GM12865 (cell line): ENCODE measurements at regions not wholly inside any gene's neighbourhood (a gene's known extent, or its start where the extent isn't known, plus 50 kb on each side); places are given as distances from the start of the nearest gene placed in this dataset.

Experiments
- DNase-seq: peaks from one replicate; pipeline ENCODE4 v3.0.0; 2010; ENCODE audit warnings: low read depth
- H3K4me3 ChIP-seq: 2 replicates; pipeline ENCODE4 v1.5.1; 2011; ENCODE audit warnings: mild to moderate bottlenecking, low read depth, low read length, control low read depth
- CTCF ChIP-seq: IDR thresholded peaks from 2 replicates; pipeline ENCODE4 v1.5.1; 2011; ENCODE audit warnings: low read length, control low read depth, low read depth, inconsistent platforms; ENCODE audit not compliant: insufficient read depth; ENCODE audit errors: missing control alignments

DNA sequence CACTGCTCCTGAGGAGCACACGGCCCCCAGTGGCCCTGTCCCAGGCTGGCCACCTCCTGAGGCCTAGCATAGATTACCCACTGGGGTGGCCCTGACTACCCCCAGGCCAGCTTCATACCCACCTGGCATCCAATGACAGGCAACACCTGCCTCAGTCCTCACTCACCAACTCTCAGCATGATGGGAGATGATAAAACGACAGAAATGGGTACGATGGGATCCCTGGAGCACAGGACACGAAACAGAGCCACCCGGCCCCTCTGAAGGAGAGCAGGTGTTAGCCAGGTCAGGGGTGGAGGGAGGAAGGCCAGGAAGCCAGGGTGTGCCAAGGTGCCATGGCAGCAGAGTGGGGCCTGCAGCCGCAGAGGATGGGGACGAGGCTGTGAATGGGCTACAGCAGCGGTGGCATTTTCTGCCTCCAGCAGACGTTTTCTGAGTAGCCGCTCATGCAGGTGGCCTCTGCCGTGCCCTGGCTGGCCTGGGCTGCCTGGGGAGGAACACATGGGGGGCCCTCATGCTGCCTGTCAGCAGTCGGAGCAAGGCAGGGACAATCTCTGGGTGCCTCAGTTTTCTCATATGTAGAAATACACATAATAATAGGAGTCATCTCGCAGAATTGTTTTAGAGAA, 50.2 kb upstream of the FGF3 start:
- H3K4me3 ChIP-seq, result no peak overlapping the region
- TF ChIP-seq CTCF, result no peak
- no peak for DNase-seq

- no peak for TF ChIP-seq CTCF
- no peak for DNase-seq
- no peak overlapping the region for H3K4me3 ChIP-seq
Observed at GRCh38 chr11:69870766-69871165, 51.5 kb upstream of the FGF3 start.

- no peak for TF ChIP-seq CTCF
- no peak for DNase-seq
- H3K4me3 ChIP-seq, result no peak overlapping the region
Observed at GRCh38 chr11:69873166-69874077, 54.2 kb upstream of the FGF3 start.

- TF ChIP-seq CTCF, result no peak
- H3K4me3 ChIP-seq, result no peak overlapping the region
- DNase-seq, result no peak
Observed at GRCh38 chr11:69874178-69874983, 55.2 kb upstream of the FGF3 start.

DNA sequence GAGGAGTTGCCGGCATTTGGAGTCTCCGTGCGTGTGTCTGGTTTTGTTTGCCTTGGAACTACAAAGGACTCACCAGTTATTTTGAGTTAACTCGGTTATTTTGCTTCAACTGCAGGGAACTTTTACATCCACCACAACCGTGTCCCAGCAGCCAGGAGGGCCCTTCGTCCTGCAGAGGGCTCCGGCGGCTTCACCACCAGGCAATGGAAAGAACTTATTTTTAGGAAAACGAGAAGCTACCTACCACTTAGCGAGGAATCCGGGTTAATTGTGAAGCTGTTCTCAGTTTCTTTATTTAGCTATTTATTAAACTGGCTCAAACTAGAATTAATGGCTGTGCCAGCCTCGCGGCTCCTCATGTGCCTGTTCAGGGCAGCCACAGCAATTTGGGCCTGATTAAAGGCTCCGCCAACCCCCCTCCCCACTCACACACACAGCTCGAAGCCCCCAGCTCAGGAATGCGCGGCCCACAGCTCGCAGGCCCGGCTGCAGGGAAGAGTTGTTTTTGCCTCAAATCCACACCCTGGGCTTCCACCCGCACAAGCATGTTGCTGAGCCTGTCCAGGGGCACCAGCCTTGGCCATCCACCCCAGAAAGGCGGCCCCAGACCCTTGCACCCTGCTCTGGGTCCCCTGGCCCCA, 55.9 kb upstream of the FGF3 start:
- TF ChIP-seq CTCF, result no peak
- no peak for DNase-seq
- H3K4me3 ChIP-seq, result no peak overlapping the region

DNA sequence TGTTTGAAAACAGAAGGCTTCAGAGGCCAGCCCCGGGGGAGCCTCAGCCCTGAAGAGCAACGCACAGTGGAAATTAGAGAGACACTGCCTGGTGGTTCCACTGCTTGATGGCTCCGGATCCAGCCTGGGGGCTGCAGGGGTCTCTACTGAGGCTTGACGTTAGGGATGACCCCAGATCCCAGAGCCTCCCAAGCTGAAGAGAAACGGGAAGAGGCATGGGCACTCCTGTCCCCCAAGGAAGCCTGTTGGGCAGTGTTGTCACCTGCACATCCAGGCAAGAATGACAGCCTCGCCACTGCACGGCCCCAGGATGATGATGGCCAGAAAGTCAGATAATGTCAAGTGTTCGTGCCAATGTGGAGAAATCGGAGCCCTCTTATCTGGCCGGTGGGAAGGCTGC, 56.8 kb upstream of the FGF3 start:
- no peak overlapping the region for H3K4me3 ChIP-seq
- no peak for TF ChIP-seq CTCF
- DNase-seq, result no peak
